Tibial artery (tissue), 4 donors: ENCODE measurements at regions not wholly inside any gene's neighbourhood (a gene's known extent, or its start where the extent isn't known, plus 50 kb on each side); places are given as distances from the start of the nearest gene placed in this dataset.

Source experiments
- DNase-seq, 2 donors: peaks; one replicate each; pipeline ENCODE4 v3.0.0-alpha.2; 2019
- H3K27ac ChIP-seq, 2 donors: fragments of 200-600 bp; sonication (generic) in 1 of 2; 1 replicate in 1 of 2; 2 replicates in 1 of 2; pipeline ENCODE4 v1.5.1; 2018 to 2019; ENCODE audit warnings: mild to moderate bottlenecking in 1 of 2
- H3K27me3 ChIP-seq, 2 donors: fragments of 200-600 bp; sonication (generic) in 1 of 2; one replicate each; pipeline versions ENCODE4 v1.5.1 to v1.6.0; 2016 to 2019
- H3K36me3 ChIP-seq, 3 donors: fragments of 200-600 bp; sonication (generic) in 2 of 3; one replicate each; pipeline ENCODE4 v1.5.1; 2016 to 2019; ENCODE audit warnings: mild to moderate bottlenecking in 2 of 3
- H3K4me1 ChIP-seq, 4 donors: fragments of 200-600 bp; sonication (generic) in 2 of 4; 1 replicate in 3 of 4; 2 replicates in 1 of 4; pipeline ENCODE4 v1.5.1; 2016 to 2019
- H3K4me3 ChIP-seq, 2 donors: fragments of 200-600 bp; sonication (generic) in 1 of 2; 1 replicate in 1 of 2; 2 replicates in 1 of 2; pipeline ENCODE4 v1.5.1; 2018 to 2019; ENCODE audit warnings: mild to moderate bottlenecking in 2 of 2
- H3K9me3 ChIP-seq, 3 donors: fragments of 200-600 bp; sonication (generic) in 1 of 3; one replicate each; pipeline ENCODE4 v1.5.1; 2016 to 2019
- CTCF ChIP-seq, 2 experiments: fragments of 200-600 bp in 1 of 2; fragments of 450-650 bp in 1 of 2; IDR thresholded peaks; one replicate each; pipeline ENCODE4 v1.5.1; 2017 to 2019; ENCODE audit warnings: antibody characterized with exemption in 2 of 2, mild to moderate bottlenecking in 1 of 2, moderate library complexity in 1 of 2
- intact Hi-C: fragments of 100-400 bp; cut with DNase I; formaldehyde crosslinking; loops from one replicate; pipeline ENCODE4 v1.15.0; 2023; ENCODE audit warnings: low total_unique reads

GRCh38 chr17:51537996-51538550 lies 277.7 kb downstream of the UTP18 start:
- no peaks in the 10 kb centered on the region for H3K4me1 ChIP-seq
- intact Hi-C loops = no loop called here
- H3K4me3 ChIP-seq = no peak overlapping the region
- no peak overlapping the region for H3K27ac ChIP-seq
- DNase-seq = no peak
- H3K36me3 ChIP-seq = no peaks in the 10 kb centered on the region
- H3K9me3 ChIP-seq = no peaks in the 10 kb centered on the region
- TF ChIP-seq CTCF (IDR thresholded peaks at IDR 0.05) = no peak
- H3K27me3 ChIP-seq = peaks cover 0 to 11% of the 10 kb centered on the region in 2 donors

- no peak for DNase-seq
- H3K4me3 ChIP-seq = no peak overlapping the region
- H3K4me1 ChIP-seq = no peaks in the 10 kb centered on the region
- H3K27me3 ChIP-seq = peaks cover 0 to 6% of the 10 kb centered on the region in 2 donors
- no peak overlapping the region for H3K27ac ChIP-seq
- no peaks in the 10 kb centered on the region for H3K9me3 ChIP-seq
- H3K36me3 ChIP-seq = no peaks in the 10 kb centered on the region
- intact Hi-C loops = no loop called here
- no peak for TF ChIP-seq CTCF (IDR thresholded peaks at IDR 0.05)
Measured at GRCh38 chr17:51540151-51540550, 279.8 kb downstream of the UTP18 start.

- H3K27me3 ChIP-seq = no peaks in the 10 kb centered on the region
- no peak for DNase-seq
- H3K9me3 ChIP-seq = no peaks in the 10 kb centered on the region
- TF ChIP-seq CTCF (IDR thresholded peaks at IDR 0.05) = no peak
- H3K36me3 ChIP-seq = no peaks in the 10 kb centered on the region
- H3K27ac ChIP-seq = no peak overlapping the region
- no peak overlapping the region for H3K4me3 ChIP-seq
- intact Hi-C loops = no loop called here
- no peaks in the 10 kb centered on the region for H3K4me1 ChIP-seq
Measured at GRCh38 chr17:51541215-51541614, 280.9 kb downstream of the UTP18 start.

- H3K36me3 ChIP-seq = no peaks in the 10 kb centered on the region
- DNase-seq = no peak
- H3K4me3 ChIP-seq = no peak overlapping the region
- intact Hi-C loops = no loop called here
- H3K27me3 ChIP-seq = peaks cover 0 to 3% of the 10 kb centered on the region in 2 donors
- H3K27ac ChIP-seq = no peak overlapping the region
- H3K4me1 ChIP-seq = no peaks in the 10 kb centered on the region
- TF ChIP-seq CTCF (IDR thresholded peaks at IDR 0.05) = no peak
- no peaks in the 10 kb centered on the region for H3K9me3 ChIP-seq
Measured at GRCh38 chr17:51546114-51546513, 285.8 kb downstream of the UTP18 start.

GRCh38 chr17:51548125-51548524 lies 287.8 kb downstream of the UTP18 start:
- H3K27me3 ChIP-seq = peaks cover 0 to 3% of the 10 kb centered on the region in 2 donors
- no peaks in the 10 kb centered on the region for H3K4me1 ChIP-seq
- DNase-seq = no peak
- H3K4me3 ChIP-seq = no peak overlapping the region
- intact Hi-C loops = no loop called here
- no peak for TF ChIP-seq CTCF (IDR thresholded peaks at IDR 0.05)
- H3K27ac ChIP-seq = no peak overlapping the region
- no peaks in the 10 kb centered on the region for H3K9me3 ChIP-seq
- H3K36me3 ChIP-seq = no peaks in the 10 kb centered on the region

- no peak for TF ChIP-seq CTCF (IDR thresholded peaks at IDR 0.05)
- no peak for DNase-seq
- Histone ChIP-seq H3K4me3 (no peak overlapping the region), H3K36me3 (no peaks in the 10 kb centered on the region), H3K27me3 (no peaks in the 10 kb centered on the region), H3K9me3 (no peaks in the 10 kb centered on the region), H3K4me1 (no peaks in the 10 kb centered on the region), H3K27ac (no peak overlapping the region)
- intact Hi-C loops = no loop called here
Measured at GRCh38 chr17:51555153-51555552, 294.8 kb downstream of the UTP18 start.
